BLaER1 treated with 17β-estradiol and CSF1 and Interleukin-3, amounts not matched to agents 10 nM and 100 nM (cell line): ENCODE measurements at regions not wholly inside any gene's neighbourhood (a gene's known extent, or its start where the extent isn't known, plus 50 kb on each side); places are given as distances from the start of the nearest gene placed in this dataset.

Source experiments
- H3K27ac ChIP-seq, 11 experiments: shearing (Covaris generic); formaldehyde crosslinking; 2 replicates each; pipeline ENCODE4 v1.8.1; 2022
- H3K27me3 ChIP-seq, 11 experiments: shearing (Covaris generic); formaldehyde crosslinking; 2 replicates each; pipeline ENCODE4 v1.8.1; 2022
- H3K36me3 ChIP-seq, 11 experiments: shearing (Covaris generic); formaldehyde crosslinking; 2 replicates each; pipeline ENCODE4 v1.8.1; 2022
- H3K4me1 ChIP-seq, 10 experiments: shearing (Covaris generic); formaldehyde crosslinking; 2 replicates each; pipeline ENCODE4 v1.8.1; 2022
- H3K4me2 ChIP-seq, 11 experiments: shearing (Covaris generic); formaldehyde crosslinking; 2 replicates each; pipeline ENCODE4 v1.8.1; 2022
- H3K4me3 ChIP-seq, 10 experiments: shearing (Covaris generic); formaldehyde crosslinking; 2 replicates each; pipeline ENCODE4 v1.8.1; 2022
- H3K9ac ChIP-seq, 11 experiments: shearing (Covaris generic); formaldehyde crosslinking; 2 replicates each; pipeline ENCODE4 v1.8.1; 2022
- H3K9me3 ChIP-seq, 11 experiments: shearing (Covaris generic); formaldehyde crosslinking; replicated peaks in 1 of 11; 2 replicates each; pipeline ENCODE4 v1.8.1; 2022
- H4K20me1 ChIP-seq, 11 experiments: shearing (Covaris generic); formaldehyde crosslinking; 2 replicates each; pipeline ENCODE4 v1.8.1; 2022
- Cebpa-rat ChIP-seq, 11 experiments: shearing (Covaris generic); IDR thresholded peaks; 2 replicates each; pipeline ENCODE4 v1.8.1; 2022

- Histone ChIP-seq H3K27ac (no peak overlapping the region), H3K9ac (no peak overlapping the region), H4K20me1 (no peaks in the 10 kb centered on the region), H3K27me3 (no peaks in the 10 kb centered on the region), H3K36me3 (no peaks in the 10 kb centered on the region), H3K9me3 (no peaks in the 10 kb centered on the region), H3K4me3 (no peak overlapping the region), H3K4me2 (no peak overlapping the region), H3K4me1 (peaks cover 0 to 20% (median 5%) of the 10 kb centered on the region in 10 experiments; a peak in 7 of 20 replicates)
- no peak for TF ChIP-seq Cebpa-rat (IDR thresholded peaks at IDR 0.05)
Measured at GRCh38 chr6:9112544-9112943, 677.2 kb upstream of the SLC35B3 start.

- Histone ChIP-seq H3K27ac (no peak overlapping the region), H3K9ac (no peak overlapping the region), H3K4me1 (0 out of 20 replicates have a peak, but pooled peaks cover 0 to 6% (median 0%) of the 10 kb centered on the region in 10 experiments), H3K4me2 (no peak overlapping the region), H3K4me3 (no peak overlapping the region), H3K27me3 (no peaks in the 10 kb centered on the region), H3K9me3 (peaks cover 4 to 13% (median 9%) of the 10 kb centered on the region in 11 experiments; a peak in 13 of 22 replicates), H3K36me3 (no peaks in the 10 kb centered on the region), H4K20me1 (no peaks in the 10 kb centered on the region)
- TF ChIP-seq Cebpa-rat (IDR thresholded peaks at IDR 0.05): no peak
Measured at GRCh38 chr6:9103876-9104521, 668.7 kb upstream of the SLC35B3 start.

GRCh38 chr6:9101920-9102319 is 666.6 kb upstream of the SLC35B3 start:
- Histone ChIP-seq H3K27me3 (no peaks in the 10 kb centered on the region), H3K9ac (no peak overlapping the region), H3K9me3 (peaks cover 4 to 13% (median 9%) of the 10 kb centered on the region in 11 experiments; a peak in 13 of 22 replicates), H3K4me3 (no peak overlapping the region), H3K4me2 (no peak overlapping the region), H3K36me3 (no peaks in the 10 kb centered on the region), H3K4me1 (0 out of 20 replicates have a peak, but pooled peaks cover 0 to 6% (median 0%) of the 10 kb centered on the region in 10 experiments), H3K27ac (no peak overlapping the region), H4K20me1 (no peaks in the 10 kb centered on the region)
- no peak for TF ChIP-seq Cebpa-rat (IDR thresholded peaks at IDR 0.05)

GRCh38 chr6:9100869-9101580 is 665.7 kb upstream of the SLC35B3 start:
- Histone ChIP-seq H3K27ac (no peak overlapping the region), H3K36me3 (no peaks in the 10 kb centered on the region)

GRCh38 chr6:9095729-9096128 is 660.4 kb upstream of the SLC35B3 start:
- no peak overlapping the region for H3K4me3 ChIP-seq
- peaks cover 4 to 9% (median 7%) of the 10 kb centered on the region in 11 experiments; a peak in 13 of 22 replicates for H3K9me3 ChIP-seq
- no peaks in the 10 kb centered on the region for H3K27me3 ChIP-seq
- H3K4me1 ChIP-seq: no peaks in the 10 kb centered on the region
- TF ChIP-seq Cebpa-rat (IDR thresholded peaks at IDR 0.05): no peak
- no peak overlapping the region for H3K9ac ChIP-seq
- H3K4me2 ChIP-seq: no peak overlapping the region
- no peaks in the 10 kb centered on the region for H3K36me3 ChIP-seq
- H4K20me1 ChIP-seq: no peaks in the 10 kb centered on the region
- H3K27ac ChIP-seq: no peak overlapping the region

More at GRCh38 chr6:9100869-9101580, 665.7 kb upstream of the SLC35B3 start:
- 0 out of 20 replicates have a peak, but pooled peaks cover 0 to 6% (median 0%) of the 10 kb centered on the region in 10 experiments for H3K4me1 ChIP-seq
- H3K9ac ChIP-seq: no peak overlapping the region
- no peaks in the 10 kb centered on the region for H4K20me1 ChIP-seq
- no peaks in the 10 kb centered on the region for H3K27me3 ChIP-seq
- peaks cover 4 to 13% (median 9%) of the 10 kb centered on the region in 11 experiments; a peak in 13 of 22 replicates for H3K9me3 ChIP-seq
- H3K4me2 ChIP-seq: no peak overlapping the region
- no peak overlapping the region for H3K4me3 ChIP-seq
- no peak for TF ChIP-seq Cebpa-rat (IDR thresholded peaks at IDR 0.05)

- Histone ChIP-seq H3K27me3 (no peaks in the 10 kb centered on the region), H3K9ac (no peak overlapping the region), H3K36me3 (no peaks in the 10 kb centered on the region), H3K4me3 (no peak overlapping the region), H4K20me1 (no peaks in the 10 kb centered on the region), H3K27ac (no peak overlapping the region), H3K4me2 (no peak overlapping the region), H3K4me1 (no peaks in the 10 kb centered on the region), H3K9me3 (peaks cover under 1 to 4% (median 1%) of the 10 kb centered on the region in 11 experiments; a peak in 13 of 22 replicates)
- TF ChIP-seq Cebpa-rat (IDR thresholded peaks at IDR 0.05): no peak
Measured at GRCh38 chr6:9095137-9095536, 659.8 kb upstream of the SLC35B3 start.

GRCh38 chr6:9089724-9090123 is 654.4 kb upstream of the SLC35B3 start:
- H3K4me3 ChIP-seq: no peak overlapping the region
- no peaks in the 10 kb centered on the region for H3K4me1 ChIP-seq
- no peaks in the 10 kb centered on the region for H3K27me3 ChIP-seq
- H4K20me1 ChIP-seq: no peaks in the 10 kb centered on the region
- no peak overlapping the region for H3K9ac ChIP-seq
- H3K9me3 ChIP-seq: no peaks in the 10 kb centered on the region
- no peak overlapping the region for H3K27ac ChIP-seq
- TF ChIP-seq Cebpa-rat (IDR thresholded peaks at IDR 0.05): no peak
- no peak overlapping the region for H3K4me2 ChIP-seq
- H3K36me3 ChIP-seq: no peaks in the 10 kb centered on the region

- H3K27me3 ChIP-seq: no peaks in the 10 kb centered on the region
- H3K4me1 ChIP-seq: no peaks in the 10 kb centered on the region
- no peaks in the 10 kb centered on the region for H4K20me1 ChIP-seq
- TF ChIP-seq Cebpa-rat (IDR thresholded peaks at IDR 0.05): no peak
- no peaks in the 10 kb centered on the region for H3K9me3 ChIP-seq
- no peak overlapping the region for H3K9ac ChIP-seq
- no peak overlapping the region for H3K4me3 ChIP-seq
- no peak overlapping the region for H3K27ac ChIP-seq
- H3K4me2 ChIP-seq: no peak overlapping the region
- no peaks in the 10 kb centered on the region for H3K36me3 ChIP-seq
Measured at GRCh38 chr6:9087470-9087869, 652.1 kb upstream of the SLC35B3 start.

- Histone ChIP-seq H3K4me1 (no peaks in the 10 kb centered on the region), H3K27ac (no peak overlapping the region), H3K27me3 (no peaks in the 10 kb centered on the region), H3K4me3 (no peak overlapping the region), H4K20me1 (no peaks in the 10 kb centered on the region), H3K4me2 (no peak overlapping the region), H3K9ac (no peak overlapping the region), H3K9me3 (no peaks in the 10 kb centered on the region), H3K36me3 (no peaks in the 10 kb centered on the region)
- TF ChIP-seq Cebpa-rat (IDR thresholded peaks at IDR 0.05): no peak
Measured at GRCh38 chr6:9086331-9086730, 651.0 kb upstream of the SLC35B3 start.

- no peak for TF ChIP-seq Cebpa-rat (IDR thresholded peaks at IDR 0.05)
- no peaks in the 10 kb centered on the region for H3K4me1 ChIP-seq
- H3K4me3 ChIP-seq: no peak overlapping the region
- H3K9ac ChIP-seq: no peak overlapping the region
- no peak overlapping the region for H3K27ac ChIP-seq
- no peaks in the 10 kb centered on the region for H3K27me3 ChIP-seq
- H4K20me1 ChIP-seq: no peaks in the 10 kb centered on the region
- no peaks in the 10 kb centered on the region for H3K36me3 ChIP-seq
- H3K4me2 ChIP-seq: no peak overlapping the region
- no peaks in the 10 kb centered on the region for H3K9me3 ChIP-seq
Measured at GRCh38 chr6:9085709-9086070, 650.3 kb upstream of the SLC35B3 start.
